ENCODE measurements at regions not wholly inside any gene's neighbourhood (a gene's known extent, or its start where the extent isn't known, plus 50 kb on each side); places are given as distances from the start of the nearest gene placed in this dataset.

- Histone ChIP-seq H3K4me1 (ENCODE audit: control insufficient read depth in 2 of 2, insufficient read depth in 2 of 2, low read length in 2 of 2) (peaks cover 15 to 17% of the 10 kb centered on the region in 2 donors), H3K27ac (ENCODE audit: low read depth in 2 of 2, low read length in 2 of 2) (peak overlapping the region; percentile 69 to 77), H3K9me3 (ENCODE audit: control insufficient read depth in 2 of 2, low read length in 2 of 2) (no peaks in the 10 kb centered on the region), H3K4me3 (ENCODE audit: low read length in 2 of 2) (peak overlapping the region in 1 of 2 donors; percentile 32), H3K36me3 (ENCODE audit: control insufficient read depth in 2 of 2, insufficient read depth in 2 of 2, low read length in 2 of 2) (no peaks in the 10 kb centered on the region), H3K9ac (ENCODE audit: low read depth in 1 of 2, low read length in 2 of 2) (no peak overlapping the region), H3K27me3 (ENCODE audit: control insufficient read depth in 2 of 2, insufficient read depth in 2 of 2, low read length in 2 of 2) (no peaks in the 10 kb centered on the region)
Observed at GRCh38 chr3:124249038-124249437, 257.1 kb upstream of the ROPN1 start.

GRCh38 chr3:124250053-124250452 lies 258.1 kb upstream of the ROPN1 start:
- Histone ChIP-seq H3K4me3 (ENCODE audit: low read length in 2 of 2) (no peak overlapping the region), H3K36me3 (ENCODE audit: control insufficient read depth in 2 of 2, insufficient read depth in 2 of 2, low read length in 2 of 2) (no peaks in the 10 kb centered on the region), H3K9me3 (ENCODE audit: control insufficient read depth in 2 of 2, low read length in 2 of 2) (no peaks in the 10 kb centered on the region), H3K27ac (ENCODE audit: low read depth in 2 of 2, low read length in 2 of 2) (no peak overlapping the region), H3K4me1 (ENCODE audit: control insufficient read depth in 2 of 2, insufficient read depth in 2 of 2, low read length in 2 of 2) (peaks cover 15 to 17% of the 10 kb centered on the region in 2 donors), H3K27me3 (ENCODE audit: control insufficient read depth in 2 of 2, insufficient read depth in 2 of 2, low read length in 2 of 2) (no peaks in the 10 kb centered on the region), H3K9ac (ENCODE audit: low read depth in 1 of 2, low read length in 2 of 2) (no peak overlapping the region)

GRCh38 chr3:124256156-124256555 lies 264.2 kb upstream of the ROPN1 start:
- no peak overlapping the region for H3K27ac ChIP-seq (ENCODE audit: low read depth in 2 of 2, low read length in 2 of 2)
- no peak overlapping the region for H3K4me3 ChIP-seq (ENCODE audit: low read length in 2 of 2)
- no peak overlapping the region for H3K9ac ChIP-seq (ENCODE audit: low read depth in 1 of 2, low read length in 2 of 2)
- no peaks in the 10 kb centered on the region for H3K36me3 ChIP-seq (ENCODE audit: control insufficient read depth in 2 of 2, insufficient read depth in 2 of 2, low read length in 2 of 2)
- no peaks in the 10 kb centered on the region for H3K27me3 ChIP-seq (ENCODE audit: control insufficient read depth in 2 of 2, insufficient read depth in 2 of 2, low read length in 2 of 2)
- H3K4me1 ChIP-seq (ENCODE audit: control insufficient read depth in 2 of 2, insufficient read depth in 2 of 2, low read length in 2 of 2), result no peaks in the 10 kb centered on the region
- H3K9me3 ChIP-seq (ENCODE audit: control insufficient read depth in 2 of 2, low read length in 2 of 2), result no peaks in the 10 kb centered on the region

GRCh38 chr3:124256599-124256998 lies 264.7 kb upstream of the ROPN1 start:
- Histone ChIP-seq H3K9me3 (ENCODE audit: control insufficient read depth in 2 of 2, low read length in 2 of 2) (no peaks in the 10 kb centered on the region), H3K27ac (ENCODE audit: low read depth in 2 of 2, low read length in 2 of 2) (no peak overlapping the region), H3K27me3 (ENCODE audit: control insufficient read depth in 2 of 2, insufficient read depth in 2 of 2, low read length in 2 of 2) (no peaks in the 10 kb centered on the region), H3K9ac (ENCODE audit: low read depth in 1 of 2, low read length in 2 of 2) (no peak overlapping the region), H3K4me1 (ENCODE audit: control insufficient read depth in 2 of 2, insufficient read depth in 2 of 2, low read length in 2 of 2) (no peaks in the 10 kb centered on the region), H3K4me3 (ENCODE audit: low read length in 2 of 2) (no peak overlapping the region), H3K36me3 (ENCODE audit: control insufficient read depth in 2 of 2, insufficient read depth in 2 of 2, low read length in 2 of 2) (no peaks in the 10 kb centered on the region)

GRCh38 chr3:124257336-124257864 lies 265.5 kb upstream of the ROPN1 start:
- H3K27ac ChIP-seq (ENCODE audit: low read depth in 2 of 2, low read length in 2 of 2), result no peak overlapping the region
- no peaks in the 10 kb centered on the region for H3K4me1 ChIP-seq (ENCODE audit: control insufficient read depth in 2 of 2, insufficient read depth in 2 of 2, low read length in 2 of 2)

GRCh38 chr3:124258057-124258500 lies 266.2 kb upstream of the ROPN1 start:
- H3K27me3 ChIP-seq (ENCODE audit: control insufficient read depth in 2 of 2, insufficient read depth in 2 of 2, low read length in 2 of 2), result no peaks in the 10 kb centered on the region
- H3K27ac ChIP-seq (ENCODE audit: low read depth in 2 of 2, low read length in 2 of 2), result no peak overlapping the region
- H3K4me1 ChIP-seq (ENCODE audit: control insufficient read depth in 2 of 2, insufficient read depth in 2 of 2, low read length in 2 of 2), result no peaks in the 10 kb centered on the region
- no peak overlapping the region for H3K9ac ChIP-seq (ENCODE audit: low read depth in 1 of 2, low read length in 2 of 2)
- no peaks in the 10 kb centered on the region for H3K9me3 ChIP-seq (ENCODE audit: control insufficient read depth in 2 of 2, low read length in 2 of 2)
- no peak overlapping the region for H3K4me3 ChIP-seq (ENCODE audit: low read length in 2 of 2)
- no peaks in the 10 kb centered on the region for H3K36me3 ChIP-seq (ENCODE audit: control insufficient read depth in 2 of 2, insufficient read depth in 2 of 2, low read length in 2 of 2)

More at GRCh38 chr3:124257336-124257864, 265.5 kb upstream of the ROPN1 start:
- Histone ChIP-seq H3K9ac (ENCODE audit: low read depth in 1 of 2, low read length in 2 of 2) (no peak overlapping the region), H3K9me3 (ENCODE audit: control insufficient read depth in 2 of 2, low read length in 2 of 2) (no peaks in the 10 kb centered on the region), H3K27me3 (ENCODE audit: control insufficient read depth in 2 of 2, insufficient read depth in 2 of 2, low read length in 2 of 2) (no peaks in the 10 kb centered on the region), H3K4me3 (ENCODE audit: low read length in 2 of 2) (no peak overlapping the region), H3K36me3 (ENCODE audit: control insufficient read depth in 2 of 2, insufficient read depth in 2 of 2, low read length in 2 of 2) (no peaks in the 10 kb centered on the region)

- no peak overlapping the region for H3K4me3 ChIP-seq (ENCODE audit: low read length in 2 of 2)
- no peak overlapping the region for H3K9ac ChIP-seq (ENCODE audit: low read depth in 1 of 2, low read length in 2 of 2)
- H3K4me1 ChIP-seq (ENCODE audit: control insufficient read depth in 2 of 2, insufficient read depth in 2 of 2, low read length in 2 of 2), result no peaks in the 10 kb centered on the region
- H3K27ac ChIP-seq (ENCODE audit: low read depth in 2 of 2, low read length in 2 of 2), result peak overlapping the region in 1 of 2 donors; percentile 9
- H3K36me3 ChIP-seq (ENCODE audit: control insufficient read depth in 2 of 2, insufficient read depth in 2 of 2, low read length in 2 of 2), result no peaks in the 10 kb centered on the region
- no peaks in the 10 kb centered on the region for H3K27me3 ChIP-seq (ENCODE audit: control insufficient read depth in 2 of 2, insufficient read depth in 2 of 2, low read length in 2 of 2)
- no peaks in the 10 kb centered on the region for H3K9me3 ChIP-seq (ENCODE audit: control insufficient read depth in 2 of 2, low read length in 2 of 2)
Observed at GRCh38 chr3:124260206-124260915, 268.4 kb upstream of the ROPN1 start.

GRCh38 chr3:124261306-124261705 lies 269.4 kb upstream of the ROPN1 start:
- Histone ChIP-seq H3K9me3 (ENCODE audit: control insufficient read depth in 2 of 2, low read length in 2 of 2) (no peaks in the 10 kb centered on the region), H3K4me1 (ENCODE audit: control insufficient read depth in 2 of 2, insufficient read depth in 2 of 2, low read length in 2 of 2) (no peaks in the 10 kb centered on the region), H3K27ac (ENCODE audit: low read depth in 2 of 2, low read length in 2 of 2) (no peak overlapping the region), H3K9ac (ENCODE audit: low read depth in 1 of 2, low read length in 2 of 2) (no peak overlapping the region), H3K36me3 (ENCODE audit: control insufficient read depth in 2 of 2, insufficient read depth in 2 of 2, low read length in 2 of 2) (no peaks in the 10 kb centered on the region), H3K4me3 (ENCODE audit: low read length in 2 of 2) (no peak overlapping the region), H3K27me3 (ENCODE audit: control insufficient read depth in 2 of 2, insufficient read depth in 2 of 2, low read length in 2 of 2) (no peaks in the 10 kb centered on the region)

- H3K36me3 ChIP-seq (ENCODE audit: control insufficient read depth in 2 of 2, insufficient read depth in 2 of 2, low read length in 2 of 2), result no peaks in the 10 kb centered on the region
- no peaks in the 10 kb centered on the region for H3K27me3 ChIP-seq (ENCODE audit: control insufficient read depth in 2 of 2, insufficient read depth in 2 of 2, low read length in 2 of 2)
- H3K27ac ChIP-seq (ENCODE audit: low read depth in 2 of 2, low read length in 2 of 2), result no peak overlapping the region
- H3K9me3 ChIP-seq (ENCODE audit: control insufficient read depth in 2 of 2, low read length in 2 of 2), result no peaks in the 10 kb centered on the region
- H3K4me1 ChIP-seq (ENCODE audit: control insufficient read depth in 2 of 2, insufficient read depth in 2 of 2, low read length in 2 of 2), result no peaks in the 10 kb centered on the region
- no peak overlapping the region for H3K9ac ChIP-seq (ENCODE audit: low read depth in 1 of 2, low read length in 2 of 2)
- H3K4me3 ChIP-seq (ENCODE audit: low read length in 2 of 2), result no peak overlapping the region
Observed at GRCh38 chr3:124263168-124263567, 271.2 kb upstream of the ROPN1 start.

GRCh38 chr3:124264346-124264745 lies 272.4 kb upstream of the ROPN1 start:
- Histone ChIP-seq H3K9ac (ENCODE audit: low read depth in 1 of 2, low read length in 2 of 2) (no peak overlapping the region), H3K4me1 (ENCODE audit: control insufficient read depth in 2 of 2, insufficient read depth in 2 of 2, low read length in 2 of 2) (no peaks in the 10 kb centered on the region), H3K27me3 (ENCODE audit: control insufficient read depth in 2 of 2, insufficient read depth in 2 of 2, low read length in 2 of 2) (no peaks in the 10 kb centered on the region), H3K36me3 (ENCODE audit: control insufficient read depth in 2 of 2, insufficient read depth in 2 of 2, low read length in 2 of 2) (no peaks in the 10 kb centered on the region), H3K27ac (ENCODE audit: low read depth in 2 of 2, low read length in 2 of 2) (no peak overlapping the region), H3K9me3 (ENCODE audit: control insufficient read depth in 2 of 2, low read length in 2 of 2) (no peaks in the 10 kb centered on the region), H3K4me3 (ENCODE audit: low read length in 2 of 2) (no peak overlapping the region)

Measured in mucosa of rectum (tissue), 2 donors.